GM18867 (cell line): ENCODE measurements at regions not wholly inside any gene's neighbourhood (a gene's known extent, or its start where the extent isn't known, plus 50 kb on each side); places are given as distances from the start of the nearest gene placed in this dataset.
A peak's percentile ranks its signal among the peaks of the same experiment; 100 is the strongest.
"Not testable (repeated sequence)": the region's sequence is repeated elsewhere in the genome, so short reads cannot be mapped to it uniquely, and the experiment has no call there.

ENCODE experiments used
- ATAC-seq: cut with Tn5 transposase; IDR thresholded peaks from one replicate; pipeline ENCODE4 v1.9.1; 2021; ENCODE audit warnings: mild to moderate bottlenecking, moderate library complexity; ENCODE audit not compliant: unreplicated experiment

GRCh38 chr2:125324273-125324672 is 1299.2 kb downstream of the CNTNAP5 start:
- peak; percentile 64 for ATAC-seq

- ATAC-seq = peak; percentile 96
Observed at GRCh38 chr2:125330133-125330532, 1305.0 kb downstream of the CNTNAP5 start.

GRCh38 chr2:125341353-125341752 is 1314.6 kb upstream of the GYPC start:
- no peak for ATAC-seq

- ATAC-seq = not testable (repeated sequence)
Observed at GRCh38 chr2:125353542-125353941, 1302.4 kb upstream of the GYPC start.

GRCh38 chr2:125364192-125364983 is 1291.6 kb upstream of the GYPC start:
- ATAC-seq = peak; percentile 51

- ATAC-seq = no peak
Observed at GRCh38 chr2:125364984-125365265, 1291.0 kb upstream of the GYPC start.

GRCh38 chr2:125371867-125372266 is 1284.1 kb upstream of the GYPC start:
- no peak for ATAC-seq

- ATAC-seq = no peak
Observed at GRCh38 chr2:125373293-125373692, 1282.7 kb upstream of the GYPC start.

- ATAC-seq = peak; percentile 92
Observed at GRCh38 chr2:125386074-125386473, 1269.9 kb upstream of the GYPC start.

- peak; percentile 91 for ATAC-seq
Observed at GRCh38 chr2:125397535-125398251, 1258.3 kb upstream of the GYPC start.

GRCh38 chr2:125398738-125399524 is 1257.0 kb upstream of the GYPC start:
- peak; percentile 40 for ATAC-seq

GRCh38 chr2:125405816-125406215 is 1250.1 kb upstream of the GYPC start:
- ATAC-seq = no peak

- ATAC-seq = no peak
Observed at GRCh38 chr2:125408874-125409538, 1247.0 kb upstream of the GYPC start.

GRCh38 chr2:125418483-125418882 is 1237.5 kb upstream of the GYPC start:
- ATAC-seq = no peak

- ATAC-seq = not testable (repeated sequence)
Observed at GRCh38 chr2:125422198-125422770, 1233.7 kb upstream of the GYPC start.

GRCh38 chr2:125424266-125424785 is 1231.6 kb upstream of the GYPC start:
- no peak for ATAC-seq

- ATAC-seq = no peak
Observed at GRCh38 chr2:125427721-125428315, 1228.1 kb upstream of the GYPC start.

GRCh38 chr2:125444106-125444505 is 1211.9 kb upstream of the GYPC start:
- ATAC-seq = no peak

- ATAC-seq = no peak
Observed at GRCh38 chr2:125445495-125445894, 1210.5 kb upstream of the GYPC start.

- no peak for ATAC-seq
Observed at GRCh38 chr2:125450092-125450491, 1205.9 kb upstream of the GYPC start.
